A673 (cell line): ENCODE measurements at regions not wholly inside any gene's neighbourhood (a gene's known extent, or its start where the extent isn't known, plus 50 kb on each side); places are given as distances from the start of the nearest gene placed in this dataset.

Source experiments
- BruUV-seq: library from RNA; stranded (reverse); fragments of 400-500 nt; replicated peaks from 2 replicates; lab custom pipeline; 2021; lab: Mats Ljungman, UMichigan
- CTCF ChIA-PET: fragments of 300-600 bp; sonication (Branson Sonifier 250); formaldehyde crosslinking; loops from one replicate; lab custom pipeline; 2022; ENCODE audit warnings: antibody characterized with exemption; lab: Charles Lee
- POLR2A ChIA-PET: fragments of 300-600 bp; sonication (Branson Sonifier 250); formaldehyde crosslinking; loops from one replicate; lab custom pipeline; 2022; ENCODE audit warnings: antibody characterized with exemption; ENCODE audit not compliant: low non-redundant PET; lab: Charles Lee
- DNase-seq: peaks from one replicate; pipeline ENCODE4 v3.0.0-alpha.2; 2015; ENCODE audit warnings: low spot score
- H3K27ac ChIP-seq: fragments of 200-600 bp; sonication (generic); 2 replicates; pipeline ENCODE4 v1.5.1; 2016; ENCODE audit warnings: mixed run types, low read depth, mild to moderate bottlenecking, mixed read lengths, antibody characterized with exemption, low read length; ENCODE audit not compliant: poor library complexity, severe bottlenecking
- H3K27me3 ChIP-seq: fragments of 200-600 bp; sonication (generic); replicated peaks from 2 replicates; pipeline ENCODE4 v1.6.1; 2017; ENCODE audit warnings: mixed run types, low read depth, mild to moderate bottlenecking, mixed read lengths, antibody characterized with exemption, low read length; ENCODE audit not compliant: insufficient read depth, poor library complexity
- H3K36me3 ChIP-seq: fragments of 200-600 bp; sonication (generic); 2 replicates; pipeline ENCODE4 v1.6.1; 2016; ENCODE audit warnings: mixed run types, mild to moderate bottlenecking, mixed read lengths, antibody characterized with exemption, low read length; ENCODE audit not compliant: insufficient read depth, poor library complexity, severe bottlenecking
- H3K4me1 ChIP-seq: fragments of 200-600 bp; sonication (generic); 2 replicates; pipeline ENCODE4 v1.6.1; 2017; ENCODE audit warnings: mixed run types, mild to moderate bottlenecking, mixed read lengths, antibody characterized with exemption, low read length; ENCODE audit not compliant: insufficient read depth, poor library complexity, severe bottlenecking
- H3K4me3 ChIP-seq: fragments of 200-600 bp; sonication (generic); 2 replicates; pipeline ENCODE4 v1.5.1; 2016; ENCODE audit warnings: low read depth, mixed run types, mild to moderate bottlenecking, mixed read lengths, low read length; ENCODE audit not compliant: poor library complexity, severe bottlenecking
- H3K9me3 ChIP-seq: fragments of 200-600 bp; sonication (generic); 2 replicates; pipeline ENCODE4 v1.6.1; 2016; ENCODE audit warnings: mixed run types, low read depth, mild to moderate bottlenecking, mixed read lengths, antibody characterized with exemption, low read length; ENCODE audit not compliant: poor library complexity, severe bottlenecking
- CTCF ChIP-seq: fragments of 300-800, 200-600 bp; sonication (generic); conservative IDR thresholded peaks from 2 replicates; pipeline ENCODE4 v1.5.1; 2017; ENCODE audit warnings: low read depth, mild to moderate bottlenecking, antibody characterized with exemption, low read length, moderate library complexity, mixed read lengths
- EZH2 ChIP-seq: fragments of 200-600 bp; sonication (generic); IDR thresholded peaks from 2 replicates; pipeline ENCODE4 v1.6.1; 2017; ENCODE audit warnings: borderline replicate concordance, low read depth, mild to moderate bottlenecking, mixed read lengths, antibody characterized with exemption, low read length; ENCODE audit not compliant: poor library complexity, severe bottlenecking
- intact Hi-C: fragments of 100-400 bp; cut with micrococcal nuclease; formaldehyde crosslinking; loops from one replicate; pipeline ENCODE4 v1.10.0; 2022; ENCODE audit not compliant: unreplicated experiment

GRCh38 chr1:90494748-90495282 is 222.3 kb downstream of the BARHL2 start:
- H3K36me3 ChIP-seq = no peaks in the 10 kb centered on the region
- no peak for DNase-seq
- no peak overlapping the region for H3K27ac ChIP-seq
- intact Hi-C loops = no loop called here
- BruUV-seq = no TSS peak
- ChIA-PET CTCF (no interaction called here), POLR2A (no interaction called here)
- no peaks in the 10 kb centered on the region for H3K27me3 ChIP-seq
- no peak for TF ChIP-seq CTCF
- TF ChIP-seq EZH2 = no peak
- H3K4me3 ChIP-seq = no peak overlapping the region
- H3K4me1 ChIP-seq = no peaks in the 10 kb centered on the region
- no peaks in the 10 kb centered on the region for H3K9me3 ChIP-seq

DNA sequence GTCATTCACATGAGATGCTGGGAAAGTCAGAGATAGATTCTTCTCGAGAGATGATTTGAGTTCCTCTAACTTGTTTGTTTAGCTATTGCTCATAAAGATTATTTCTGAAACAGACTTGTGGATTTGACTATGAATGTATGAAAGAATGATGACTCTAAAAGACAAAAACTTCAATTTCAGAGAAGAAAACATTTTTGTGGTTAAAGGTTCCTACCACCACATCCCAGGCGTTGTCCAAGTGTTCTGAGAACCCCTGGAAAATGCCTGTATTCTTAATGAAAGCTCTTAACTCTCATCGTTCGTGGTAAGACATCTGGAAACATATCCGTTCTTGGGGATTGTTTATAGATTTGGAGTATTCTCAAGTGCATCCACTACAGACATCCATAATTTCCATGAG is 228.7 kb downstream of the BARHL2 start:
- intact Hi-C loops = no loop called here
- no peak for TF ChIP-seq CTCF
- TF ChIP-seq EZH2 = no peak
- Histone ChIP-seq H3K4me3 (no peak overlapping the region), H3K27me3 (no peaks in the 10 kb centered on the region), H3K4me1 (no peaks in the 10 kb centered on the region), H3K27ac (no peak overlapping the region), H3K9me3 (no peaks in the 10 kb centered on the region), H3K36me3 (no peaks in the 10 kb centered on the region)
- DNase-seq = no peak
- BruUV-seq = no TSS peak
- ChIA-PET POLR2A (no interaction called here), CTCF (no interaction called here)

DNA sequence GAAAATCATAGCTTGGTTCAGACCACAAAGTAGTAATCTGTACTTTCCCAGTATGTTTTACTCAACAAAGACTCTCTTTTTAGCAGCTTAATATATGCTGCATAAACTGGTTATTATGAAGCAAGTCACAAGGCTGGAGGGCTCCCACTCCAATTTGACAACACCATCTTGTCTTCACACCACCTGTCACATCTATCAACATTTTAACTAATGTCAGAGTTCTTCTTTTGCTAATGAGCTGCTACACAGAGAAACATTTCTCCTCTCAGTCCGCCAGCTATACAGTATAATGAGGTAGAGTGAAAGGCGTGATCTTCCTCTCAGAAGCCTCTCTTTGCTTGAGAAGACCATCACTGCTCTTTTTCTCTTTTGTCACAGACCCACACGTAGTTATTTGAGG is 230.1 kb downstream of the BARHL2 start:
- Histone ChIP-seq H3K4me3 (no peak overlapping the region), H3K9me3 (no peaks in the 10 kb centered on the region), H3K27me3 (no peaks in the 10 kb centered on the region), H3K4me1 (no peaks in the 10 kb centered on the region), H3K27ac (no peak overlapping the region), H3K36me3 (no peaks in the 10 kb centered on the region)
- ChIA-PET POLR2A (no interaction called here), CTCF (no interaction called here)
- TF ChIP-seq CTCF (no peak), EZH2 (no peak)
- no TSS peak for BruUV-seq
- intact Hi-C loops = no loop called here
- no peak for DNase-seq
